ENCODE measurements at regions not wholly inside any gene's neighbourhood (a gene's known extent, or its start where the extent isn't known, plus 50 kb on each side); places are given as distances from the start of the nearest gene placed in this dataset.

GRCh38 chr4:138398322-138398721, 156.2 kb upstream of the SLC7A11 start:
- no peak for TF ChIP-seq CTCF (IDR thresholded peaks at IDR 0.05 in 8 of 11, conservative IDR thresholded peaks at IDR 0.05 in 3 of 11)
- TF ChIP-seq POLR2AphosphoS5 (IDR thresholded peaks at IDR 0.05), result no peak
- TF ChIP-seq POLR2A (IDR thresholded peaks at IDR 0.05), result no peak
